ENCODE measurements at regions not wholly inside any gene's neighbourhood (a gene's known extent, or its start where the extent isn't known, plus 50 kb on each side); places are given as distances from the start of the nearest gene placed in this dataset.

DNA sequence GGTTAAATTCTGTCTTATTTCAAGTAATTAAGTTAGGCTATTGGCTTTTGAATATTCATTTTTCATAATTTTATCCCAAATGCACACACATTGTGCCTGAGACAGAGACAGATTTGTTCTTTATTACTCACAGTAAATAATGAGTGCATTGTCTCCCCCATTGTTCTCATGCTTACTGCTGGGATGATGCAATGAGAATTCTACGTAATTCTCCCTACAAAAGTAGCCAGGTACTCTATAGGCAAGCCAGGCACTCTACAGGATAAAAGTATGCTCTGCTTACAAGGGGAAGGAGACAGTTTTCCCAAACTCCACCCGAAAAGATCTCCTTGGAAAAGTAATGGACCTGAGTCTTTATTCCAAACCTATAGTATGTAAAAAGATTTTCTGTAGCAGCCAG is 1890.7 kb upstream of the PCDH10 start:
- TF ChIP-seq, protein P1, sequence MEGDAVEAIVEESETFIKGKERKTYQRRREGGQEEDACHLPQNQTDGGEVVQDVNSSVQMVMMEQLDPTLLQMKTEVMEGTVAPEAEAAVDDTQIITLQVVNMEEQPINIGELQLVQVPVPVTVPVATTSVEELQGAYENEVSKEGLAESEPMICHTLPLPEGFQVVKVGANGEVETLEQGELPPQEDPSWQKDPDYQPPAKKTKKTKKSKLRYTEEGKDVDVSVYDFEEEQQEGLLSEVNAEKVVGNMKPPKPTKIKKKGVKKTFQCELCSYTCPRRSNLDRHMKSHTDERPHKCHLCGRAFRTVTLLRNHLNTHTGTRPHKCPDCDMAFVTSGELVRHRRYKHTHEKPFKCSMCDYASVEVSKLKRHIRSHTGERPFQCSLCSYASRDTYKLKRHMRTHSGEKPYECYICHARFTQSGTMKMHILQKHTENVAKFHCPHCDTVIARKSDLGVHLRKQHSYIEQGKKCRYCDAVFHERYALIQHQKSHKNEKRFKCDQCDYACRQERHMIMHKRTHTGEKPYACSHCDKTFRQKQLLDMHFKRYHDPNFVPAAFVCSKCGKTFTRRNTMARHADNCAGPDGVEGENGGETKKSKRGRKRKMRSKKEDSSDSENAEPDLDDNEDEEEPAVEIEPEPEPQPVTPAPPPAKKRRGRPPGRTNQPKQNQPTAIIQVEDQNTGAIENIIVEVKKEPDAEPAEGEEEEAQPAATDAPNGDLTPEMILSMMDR (IDR thresholded peaks at IDR 0.05; ENCODE audit: extremely low read depth, missing control alignments), result no peak
- DNase-seq (ENCODE audit: low spot score), result no peak

DNA sequence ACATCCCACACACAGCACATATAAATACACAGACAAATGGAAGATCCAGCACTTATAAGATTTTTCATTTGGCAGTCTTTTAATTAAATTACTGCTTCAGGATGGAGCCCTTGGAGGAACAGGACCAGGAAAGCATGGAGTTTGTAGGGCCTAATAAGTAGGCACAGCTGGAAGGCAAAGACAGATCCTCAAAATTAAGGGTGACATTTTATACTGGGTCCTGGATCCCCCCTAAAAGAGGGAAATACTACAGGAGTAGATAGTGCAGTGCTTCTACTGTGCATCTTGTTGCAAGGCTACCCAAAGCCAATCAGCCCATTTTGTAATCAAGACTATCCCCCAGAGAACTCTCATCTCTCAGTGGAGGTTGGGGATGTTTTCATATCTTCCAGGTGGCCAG is 1860.7 kb upstream of the PCDH10 start:
- TF ChIP-seq, protein P1 (IDR thresholded peaks at IDR 0.05; ENCODE audit: extremely low read depth, missing control alignments), result no peak
- no peak for DNase-seq (ENCODE audit: low spot score)

DNA sequence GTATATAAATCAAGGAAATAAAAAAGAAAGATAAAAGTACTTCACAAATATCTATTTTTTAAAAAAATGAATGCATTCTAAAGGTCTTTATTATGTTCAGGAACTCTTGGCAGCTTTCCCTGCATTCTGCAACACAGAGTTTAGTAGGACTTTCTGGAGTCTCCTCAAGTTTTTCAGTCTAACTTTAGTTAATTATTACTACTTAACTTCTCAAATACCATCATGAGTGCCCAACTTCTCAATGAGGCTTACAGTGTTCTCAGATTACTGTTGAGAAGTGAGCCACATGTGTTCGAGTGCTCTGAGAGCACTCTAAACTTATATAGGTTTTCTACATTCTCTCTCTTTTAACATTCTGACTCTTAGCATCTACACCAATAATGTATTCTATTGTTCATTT is 1852.9 kb upstream of the PCDH10 start:
- TF ChIP-seq, protein P1 (IDR thresholded peaks at IDR 0.05; ENCODE audit: extremely low read depth, missing control alignments), result no peak
- no peak for DNase-seq (ENCODE audit: low spot score)

DNA sequence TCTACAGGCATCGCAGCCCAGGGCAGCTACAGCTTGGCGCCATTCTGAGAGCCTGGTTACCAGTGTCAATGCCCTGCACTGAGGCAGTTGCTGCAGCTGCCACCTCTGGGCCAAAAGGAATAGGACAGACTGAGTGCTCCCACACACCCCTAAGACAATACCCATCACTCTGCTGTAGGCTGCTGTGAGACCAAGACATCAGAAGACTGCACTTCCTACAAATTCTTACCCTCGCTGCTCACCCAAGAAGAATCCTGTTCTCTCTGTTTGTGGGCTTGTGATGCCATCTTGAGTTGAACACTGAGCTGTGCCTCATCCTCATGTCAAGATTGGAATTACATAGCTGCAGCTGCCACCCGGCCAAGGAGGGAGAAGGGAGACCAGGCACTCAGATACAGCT is 1847.0 kb upstream of the PCDH10 start:
- DNase-seq (ENCODE audit: low spot score), result no peak

DNA sequence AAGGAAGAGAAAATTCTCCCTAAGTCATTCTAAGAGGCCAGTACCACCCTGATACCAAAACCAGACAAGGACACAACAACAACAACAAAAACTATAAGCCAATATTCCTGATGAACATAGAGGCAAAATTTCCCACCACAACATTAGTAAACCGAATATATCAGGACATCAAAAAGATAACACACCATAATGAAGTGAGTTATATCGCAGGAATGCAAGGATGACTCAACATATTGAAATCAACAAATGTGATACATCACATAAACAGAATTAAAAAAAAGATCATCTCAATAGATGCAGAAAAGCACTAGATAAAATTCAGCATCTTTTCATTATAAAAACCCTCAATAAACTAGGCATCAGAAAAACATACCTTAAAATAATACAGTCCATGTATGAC is 1844.4 kb upstream of the PCDH10 start:
- no peak for DNase-seq (ENCODE audit: low spot score)

More for the DNA sequence above, 1847.0 kb upstream of the PCDH10 start:
- TF ChIP-seq, protein P1 (IDR thresholded peaks at IDR 0.05; ENCODE audit: extremely low read depth, missing control alignments), result no peak

DNA sequence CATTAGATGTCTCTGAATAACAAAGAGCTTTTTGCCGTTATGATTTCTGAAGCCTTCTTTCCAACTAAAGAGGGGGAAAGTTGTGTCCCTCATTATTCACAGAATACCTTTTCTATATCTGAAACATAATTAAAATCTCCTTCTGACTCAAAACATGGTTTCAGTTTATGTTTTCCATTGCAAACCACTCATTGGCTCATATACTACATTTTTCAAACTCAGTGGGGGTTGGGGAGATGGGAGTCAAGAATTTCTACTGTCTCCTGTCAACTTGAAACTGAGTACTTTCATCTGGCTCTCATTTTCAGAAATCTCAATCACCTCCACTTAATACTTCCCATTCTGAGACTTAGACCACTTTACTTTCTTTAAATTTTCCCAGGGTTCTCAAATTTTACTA is 1839.5 kb upstream of the PCDH10 start:
- TF ChIP-seq, protein P1 (IDR thresholded peaks at IDR 0.05; ENCODE audit: extremely low read depth, missing control alignments), result no peak

More for the DNA sequence above, 1844.4 kb upstream of the PCDH10 start:
- TF ChIP-seq, protein P1 (IDR thresholded peaks at IDR 0.05; ENCODE audit: extremely low read depth, missing control alignments), result no peak

DNA sequence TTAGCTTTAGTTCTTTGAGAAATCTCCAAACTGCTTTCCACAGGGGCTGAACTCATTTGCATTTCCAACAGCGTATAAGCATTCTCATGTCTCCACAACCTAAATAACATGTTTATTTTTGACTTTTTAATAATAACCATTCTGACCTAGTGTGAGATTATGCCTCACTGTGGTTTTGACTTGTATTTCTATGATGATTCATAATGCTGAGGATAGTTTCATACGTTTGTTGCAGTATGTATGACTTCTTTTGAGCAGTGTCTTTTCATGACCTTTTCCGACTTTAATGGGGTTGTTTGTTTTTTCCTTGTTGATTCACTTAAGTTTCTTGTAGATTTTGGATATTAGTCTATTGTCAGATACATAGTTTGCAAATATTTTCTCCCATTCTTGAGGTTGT is 1833.0 kb upstream of the PCDH10 start:
- TF ChIP-seq, protein P1 (IDR thresholded peaks at IDR 0.05; ENCODE audit: extremely low read depth, missing control alignments), result no peak
- DNase-seq (ENCODE audit: low spot score), result no peak

More for the DNA sequence above, 1839.5 kb upstream of the PCDH10 start:
- DNase-seq (ENCODE audit: low spot score), result no peak

Measured in GM20000 (cell line).